SK-N-SH treated with all-trans-retinoic acid at 6 μM for 48 hours (cell line): ENCODE measurements at regions not wholly inside any gene's neighbourhood (a gene's known extent, or its start where the extent isn't known, plus 50 kb on each side); places are given as distances from the start of the nearest gene placed in this dataset.
"Not testable (repeated sequence)": the region's sequence is repeated elsewhere in the genome, so short reads cannot be mapped to it uniquely, and the experiment has no call there.

Experiments used
- ATAC-seq: fragments of 200-7000 bp; cut with Tn5 transposase; 3 replicates; pipeline ENCODE4 v1.9.1; 2020; ENCODE audit warnings: mild to moderate bottlenecking, moderate library complexity
- ARNTL ChIP-seq: fragments of 450-650 bp; formaldehyde crosslinking; IDR thresholded peaks from 2 replicates; pipeline ENCODE4 v1.5.0; 2020; ENCODE audit warnings: low read depth, mild to moderate bottlenecking, moderate library complexity, borderline replicate concordance
- BACH2 ChIP-seq: fragments of 250-450 bp; sonication (Bioruptor Pico); IDR thresholded peaks from 2 replicates; pipeline ENCODE4 v1.9.0; 2021; ENCODE audit warnings: mild to moderate bottlenecking, borderline replicate concordance
- CSDC2 ChIP-seq: fragments of 250-450 bp; sonication (Bioruptor Pico); IDR thresholded peaks from 2 replicates; pipeline ENCODE4 v1.5.0; 2020; ENCODE audit warnings: mild to moderate bottlenecking, moderate library complexity
- ISL1 ChIP-seq: fragments of 250-450 bp; sonication (Bioruptor Pico); IDR thresholded peaks from 2 replicates; pipeline ENCODE4 v2.1.2; 2022; ENCODE audit warnings: mild to moderate bottlenecking, moderate library complexity
- PPARA ChIP-seq: fragments of 250-450 bp; sonication (Bioruptor Pico); IDR thresholded peaks from 2 replicates; pipeline ENCODE4 v1.5.0; 2020; ENCODE audit warnings: mild to moderate bottlenecking, borderline replicate concordance
- SNAI2 ChIP-seq: fragments of 250-450 bp; sonication (Bioruptor Pico); IDR thresholded peaks from 2 replicates; pipeline ENCODE4 v1.5.0; 2020; ENCODE audit warnings: mild to moderate bottlenecking, moderate library complexity
- TCF4 ChIP-seq: fragments of 250-450 bp; sonication (Bioruptor Pico); IDR thresholded peaks from 2 replicates; pipeline ENCODE4 v1.8.0; 2021; ENCODE audit warnings: mild to moderate bottlenecking, moderate library complexity, borderline replicate concordance
- TOX ChIP-seq: fragments of 250-450 bp; sonication (Bioruptor Pico); IDR thresholded peaks from 2 replicates; pipeline ENCODE4 v1.8.0; 2021; ENCODE audit warnings: mild to moderate bottlenecking, moderate library complexity, borderline replicate concordance
- ZFP3 ChIP-seq: fragments of 250-450 bp; sonication (Bioruptor Pico); IDR thresholded peaks from 2 replicates; pipeline ENCODE4 v1.5.0; 2020; ENCODE audit warnings: mild to moderate bottlenecking, moderate library complexity
- ZFP30 ChIP-seq: fragments of 450-650 bp; formaldehyde crosslinking; IDR thresholded peaks from 2 replicates; pipeline ENCODE4 v1.5.0; 2022; ENCODE audit warnings: mild to moderate bottlenecking, moderate library complexity
- ZNF70 ChIP-seq: fragments of 450-650 bp; formaldehyde crosslinking; IDR thresholded peaks from 2 replicates; pipeline ENCODE4 v1.5.0; 2020; ENCODE audit warnings: mild to moderate bottlenecking, moderate library complexity
- ZNF8 ChIP-seq: fragments of 450-650 bp; formaldehyde crosslinking; IDR thresholded peaks from 2 replicates; pipeline ENCODE4 v1.5.0; 2020; ENCODE audit warnings: mild to moderate bottlenecking, moderate library complexity
- TF ChIP-seq, protein P1 (sequence below): fragments of 250-450 bp; sonication (Bioruptor Pico); IDR thresholded peaks from 2 replicates; pipeline ENCODE4 v1.8.0; 2021; ENCODE audit warnings: low read depth, mild to moderate bottlenecking, moderate library complexity, borderline replicate concordance
- TF ChIP-seq, protein P2 (sequence below): fragments of 250-450 bp; sonication (Bioruptor Pico); IDR thresholded peaks from 2 replicates; pipeline ENCODE4 v1.5.0; 2020; ENCODE audit warnings: mild to moderate bottlenecking, moderate library complexity
- TF ChIP-seq, protein P3 (sequence below): fragments of 250-450 bp; sonication (Bioruptor Pico); IDR thresholded peaks from 2 replicates; pipeline ENCODE4 v1.5.1; 2021; ENCODE audit warnings: mild to moderate bottlenecking, moderate library complexity
- TF ChIP-seq, protein P4 (sequence below): fragments of 250-450 bp; sonication (Bioruptor Pico); IDR thresholded peaks from 2 replicates; pipeline ENCODE4 v1.8.0; 2020; ENCODE audit warnings: mild to moderate bottlenecking, moderate library complexity, borderline replicate concordance

DNA sequence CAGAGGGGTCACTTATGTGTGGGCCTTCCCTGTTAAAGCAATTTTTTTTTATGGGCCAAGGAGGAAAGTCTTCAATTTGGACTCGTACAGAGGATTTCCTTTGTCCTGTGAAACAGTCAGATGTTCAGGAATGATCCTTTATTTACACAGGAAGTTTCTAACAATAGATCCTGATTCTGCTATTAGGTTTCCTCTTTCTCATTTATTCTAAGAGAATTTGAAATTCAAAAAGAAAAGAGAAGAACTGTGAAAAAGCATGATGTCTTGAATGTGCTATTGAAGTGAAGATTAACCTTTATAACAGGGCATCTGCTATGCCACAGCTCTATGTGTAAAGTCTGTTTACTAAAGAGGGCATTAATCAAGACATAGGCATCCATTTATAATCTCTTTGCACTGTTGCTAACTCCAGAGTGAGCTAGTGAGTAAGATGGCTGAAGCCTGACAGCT is 105.3 kb upstream of the FAM98A start (continued):
- TF ChIP-seq, protein P1, sequence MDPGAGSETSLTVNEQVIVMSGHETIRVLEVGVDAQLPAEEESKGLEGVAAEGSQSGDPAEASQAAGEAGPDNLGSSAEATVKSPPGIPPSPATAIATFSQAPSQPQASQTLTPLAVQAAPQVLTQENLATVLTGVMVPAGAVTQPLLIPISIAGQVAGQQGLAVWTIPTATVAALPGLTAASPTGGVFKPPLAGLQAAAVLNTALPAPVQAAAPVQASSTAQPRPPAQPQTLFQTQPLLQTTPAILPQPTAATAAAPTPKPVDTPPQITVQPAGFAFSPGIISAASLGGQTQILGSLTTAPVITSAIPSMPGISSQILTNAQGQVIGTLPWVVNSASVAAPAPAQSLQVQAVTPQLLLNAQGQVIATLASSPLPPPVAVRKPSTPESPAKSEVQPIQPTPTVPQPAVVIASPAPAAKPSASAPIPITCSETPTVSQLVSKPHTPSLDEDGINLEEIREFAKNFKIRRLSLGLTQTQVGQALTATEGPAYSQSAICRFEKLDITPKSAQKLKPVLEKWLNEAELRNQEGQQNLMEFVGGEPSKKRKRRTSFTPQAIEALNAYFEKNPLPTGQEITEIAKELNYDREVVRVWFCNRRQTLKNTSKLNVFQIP (CRISPR knock-in tag): no peak
- no peak for TF ChIP-seq ZNF70 (CRISPR knock-in tag)
- TF ChIP-seq ARNTL: no peak
- TF ChIP-seq CSDC2: no peak
- no peak for TF ChIP-seq SNAI2 (CRISPR knock-in tag)
- TF ChIP-seq ISL1 (CRISPR knock-in tag): no peak

DNA sequence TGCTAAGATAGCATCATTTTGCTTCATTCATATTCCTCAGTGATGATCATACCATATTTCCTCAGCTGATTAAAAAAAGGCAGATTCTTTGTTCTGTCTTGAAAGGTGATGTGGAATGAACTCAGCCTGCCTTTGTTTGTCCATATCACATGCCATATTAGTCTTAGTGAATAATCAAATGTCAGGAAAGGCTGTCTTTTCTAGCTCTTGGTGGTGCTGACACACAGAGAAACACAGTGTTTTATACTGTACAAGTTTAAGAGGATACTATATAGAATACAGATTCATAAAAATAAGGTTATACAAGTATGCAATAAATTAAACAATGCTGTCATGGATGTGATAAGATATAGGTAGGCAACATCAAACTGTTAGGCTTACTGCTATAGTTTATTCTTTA is 97.1 kb upstream of the FAM98A start:
- no peak for ATAC-seq
- TF ChIP-seq, protein P2, sequence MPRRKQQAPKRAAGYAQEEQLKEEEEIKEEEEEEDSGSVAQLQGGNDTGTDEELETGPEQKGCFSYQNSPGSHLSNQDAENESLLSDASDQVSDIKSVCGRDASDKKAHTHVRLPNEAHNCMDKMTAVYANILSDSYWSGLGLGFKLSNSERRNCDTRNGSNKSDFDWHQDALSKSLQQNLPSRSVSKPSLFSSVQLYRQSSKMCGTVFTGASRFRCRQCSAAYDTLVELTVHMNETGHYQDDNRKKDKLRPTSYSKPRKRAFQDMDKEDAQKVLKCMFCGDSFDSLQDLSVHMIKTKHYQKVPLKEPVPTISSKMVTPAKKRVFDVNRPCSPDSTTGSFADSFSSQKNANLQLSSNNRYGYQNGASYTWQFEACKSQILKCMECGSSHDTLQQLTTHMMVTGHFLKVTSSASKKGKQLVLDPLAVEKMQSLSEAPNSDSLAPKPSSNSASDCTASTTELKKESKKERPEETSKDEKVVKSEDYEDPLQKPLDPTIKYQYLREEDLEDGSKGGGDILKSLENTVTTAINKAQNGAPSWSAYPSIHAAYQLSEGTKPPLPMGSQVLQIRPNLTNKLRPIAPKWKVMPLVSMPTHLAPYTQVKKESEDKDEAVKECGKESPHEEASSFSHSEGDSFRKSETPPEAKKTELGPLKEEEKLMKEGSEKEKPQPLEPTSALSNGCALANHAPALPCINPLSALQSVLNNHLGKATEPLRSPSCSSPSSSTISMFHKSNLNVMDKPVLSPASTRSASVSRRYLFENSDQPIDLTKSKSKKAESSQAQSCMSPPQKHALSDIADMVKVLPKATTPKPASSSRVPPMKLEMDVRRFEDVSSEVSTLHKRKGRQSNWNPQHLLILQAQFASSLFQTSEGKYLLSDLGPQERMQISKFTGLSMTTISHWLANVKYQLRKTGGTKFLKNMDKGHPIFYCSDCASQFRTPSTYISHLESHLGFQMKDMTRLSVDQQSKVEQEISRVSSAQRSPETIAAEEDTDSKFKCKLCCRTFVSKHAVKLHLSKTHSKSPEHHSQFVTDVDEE: no peak
- TF ChIP-seq ZFP30 (CRISPR knock-in tag) (no peak), CSDC2 (no peak), TCF4 (no peak)
- TF ChIP-seq, protein P1 (CRISPR knock-in tag): no peak
- TF ChIP-seq, protein P3, sequence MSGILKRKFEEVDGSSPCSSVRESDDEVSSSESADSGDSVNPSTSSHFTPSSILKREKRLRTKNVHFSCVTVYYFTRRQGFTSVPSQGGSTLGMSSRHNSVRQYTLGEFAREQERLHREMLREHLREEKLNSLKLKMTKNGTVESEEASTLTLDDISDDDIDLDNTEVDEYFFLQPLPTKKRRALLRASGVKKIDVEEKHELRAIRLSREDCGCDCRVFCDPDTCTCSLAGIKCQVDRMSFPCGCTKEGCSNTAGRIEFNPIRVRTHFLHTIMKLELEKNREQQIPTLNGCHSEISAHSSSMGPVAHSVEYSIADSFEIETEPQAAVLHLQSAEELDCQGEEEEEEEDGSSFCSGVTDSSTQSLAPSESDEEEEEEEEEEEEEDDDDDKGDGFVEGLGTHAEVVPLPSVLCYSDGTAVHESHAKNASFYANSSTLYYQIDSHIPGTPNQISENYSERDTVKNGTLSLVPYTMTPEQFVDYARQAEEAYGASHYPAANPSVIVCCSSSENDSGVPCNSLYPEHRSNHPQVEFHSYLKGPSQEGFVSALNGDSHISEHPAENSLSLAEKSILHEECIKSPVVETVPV (CRISPR knock-in tag): no peak
- TF ChIP-seq, protein P4, sequence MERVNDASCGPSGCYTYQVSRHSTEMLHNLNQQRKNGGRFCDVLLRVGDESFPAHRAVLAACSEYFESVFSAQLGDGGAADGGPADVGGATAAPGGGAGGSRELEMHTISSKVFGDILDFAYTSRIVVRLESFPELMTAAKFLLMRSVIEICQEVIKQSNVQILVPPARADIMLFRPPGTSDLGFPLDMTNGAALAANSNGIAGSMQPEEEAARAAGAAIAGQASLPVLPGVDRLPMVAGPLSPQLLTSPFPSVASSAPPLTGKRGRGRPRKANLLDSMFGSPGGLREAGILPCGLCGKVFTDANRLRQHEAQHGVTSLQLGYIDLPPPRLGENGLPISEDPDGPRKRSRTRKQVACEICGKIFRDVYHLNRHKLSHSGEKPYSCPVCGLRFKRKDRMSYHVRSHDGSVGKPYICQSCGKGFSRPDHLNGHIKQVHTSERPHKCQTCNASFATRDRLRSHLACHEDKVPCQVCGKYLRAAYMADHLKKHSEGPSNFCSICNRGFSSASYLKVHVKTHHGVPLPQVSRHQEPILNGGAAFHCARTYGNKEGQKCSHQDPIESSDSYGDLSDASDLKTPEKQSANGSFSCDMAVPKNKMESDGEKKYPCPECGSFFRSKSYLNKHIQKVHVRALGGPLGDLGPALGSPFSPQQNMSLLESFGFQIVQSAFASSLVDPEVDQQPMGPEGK (CRISPR knock-in tag): no peak
- TF ChIP-seq, all 23 proteins: peak for 0

DNA sequence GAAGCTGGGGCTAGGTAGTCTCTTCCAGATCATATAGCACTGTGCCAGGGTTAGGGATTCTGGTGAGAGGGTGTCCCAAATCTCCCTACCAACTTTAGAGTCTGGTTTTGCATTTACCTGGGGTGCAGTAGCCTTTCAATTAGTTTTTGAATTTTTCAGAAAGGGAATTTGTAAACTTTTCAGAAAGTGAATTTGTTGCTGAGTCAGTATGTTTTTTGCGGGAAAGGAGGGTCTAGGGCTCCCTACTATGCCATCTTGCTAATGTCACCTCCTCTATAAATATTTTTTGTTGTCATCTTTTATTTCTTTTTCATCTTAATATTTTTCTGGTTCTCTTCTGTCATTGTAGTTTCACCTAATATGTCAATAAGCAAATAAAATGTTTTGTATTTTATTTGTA is 95.8 kb upstream of the FAM98A start:
- TF ChIP-seq, protein P4 (CRISPR knock-in tag): no peak
- TF ChIP-seq ZNF8 (CRISPR knock-in tag): no peak
- no peak for TF ChIP-seq BACH2 (CRISPR knock-in tag)
- no peak for ATAC-seq

DNA sequence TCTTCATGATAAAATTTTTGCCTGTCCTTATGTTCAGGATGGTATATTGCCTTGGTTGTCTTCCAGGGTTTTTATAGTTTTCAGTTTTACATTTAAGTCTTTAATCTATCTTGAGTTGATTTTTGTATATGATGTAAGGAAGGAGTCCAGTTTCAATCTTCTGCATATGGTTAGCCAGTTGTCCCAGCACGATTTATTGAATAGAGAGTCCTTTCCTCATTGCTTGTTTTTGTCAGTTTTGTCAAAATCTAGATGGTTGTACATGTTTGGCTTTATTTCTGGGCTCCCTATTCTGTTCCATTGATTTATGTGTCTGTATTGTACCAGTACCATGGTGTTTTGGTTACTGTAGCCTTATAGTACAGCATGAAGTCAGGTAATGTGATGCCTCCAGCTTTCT is 91.6 kb upstream of the FAM98A start:
- not testable (repeated sequence) for ATAC-seq

DNA sequence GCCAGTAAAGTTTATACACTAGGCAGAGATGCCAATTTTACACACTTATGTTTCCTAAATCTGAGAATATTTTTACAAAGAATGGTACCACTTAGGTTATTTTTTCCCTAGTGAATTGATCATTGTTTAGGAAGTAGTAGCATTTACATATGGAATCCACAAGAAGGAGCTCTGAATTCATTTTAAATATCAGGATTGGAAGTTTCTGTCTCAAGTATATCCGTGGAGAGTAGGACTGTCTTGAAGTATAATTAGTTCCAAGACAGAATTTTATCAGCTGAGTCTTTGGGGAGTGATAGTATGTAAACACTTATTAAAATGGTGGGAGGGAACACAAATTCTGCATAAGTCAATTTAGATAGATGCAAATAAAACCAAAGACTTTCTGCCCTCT is 82.3 kb upstream of the FAM98A start:
- no peak for ATAC-seq
- TF ChIP-seq TOX (CRISPR knock-in tag): no peak
- no peak for TF ChIP-seq PPARA
- TF ChIP-seq, protein P1 (CRISPR knock-in tag): no peak
- TF ChIP-seq ARNTL: no peak
- TF ChIP-seq ZFP3 (CRISPR knock-in tag): no peak
- TF ChIP-seq, protein P4 (CRISPR knock-in tag): no peak
